ENCODE measurements at regions not wholly inside any gene's neighbourhood (a gene's known extent, or its start where the extent isn't known, plus 50 kb on each side); places are given as distances from the start of the nearest gene placed in this dataset.

- TF ChIP-seq, protein P1, sequence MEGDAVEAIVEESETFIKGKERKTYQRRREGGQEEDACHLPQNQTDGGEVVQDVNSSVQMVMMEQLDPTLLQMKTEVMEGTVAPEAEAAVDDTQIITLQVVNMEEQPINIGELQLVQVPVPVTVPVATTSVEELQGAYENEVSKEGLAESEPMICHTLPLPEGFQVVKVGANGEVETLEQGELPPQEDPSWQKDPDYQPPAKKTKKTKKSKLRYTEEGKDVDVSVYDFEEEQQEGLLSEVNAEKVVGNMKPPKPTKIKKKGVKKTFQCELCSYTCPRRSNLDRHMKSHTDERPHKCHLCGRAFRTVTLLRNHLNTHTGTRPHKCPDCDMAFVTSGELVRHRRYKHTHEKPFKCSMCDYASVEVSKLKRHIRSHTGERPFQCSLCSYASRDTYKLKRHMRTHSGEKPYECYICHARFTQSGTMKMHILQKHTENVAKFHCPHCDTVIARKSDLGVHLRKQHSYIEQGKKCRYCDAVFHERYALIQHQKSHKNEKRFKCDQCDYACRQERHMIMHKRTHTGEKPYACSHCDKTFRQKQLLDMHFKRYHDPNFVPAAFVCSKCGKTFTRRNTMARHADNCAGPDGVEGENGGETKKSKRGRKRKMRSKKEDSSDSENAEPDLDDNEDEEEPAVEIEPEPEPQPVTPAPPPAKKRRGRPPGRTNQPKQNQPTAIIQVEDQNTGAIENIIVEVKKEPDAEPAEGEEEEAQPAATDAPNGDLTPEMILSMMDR (IDR thresholded peaks at IDR 0.05; ENCODE audit: low read depth, low read length), result no peak
- no peak for DNase-seq (ENCODE audit: extremely low read depth, low read depth)
Observed at GRCh38 chr9:134263596-134263995, 62.7 kb upstream of the RXRA start.

- TF ChIP-seq, protein P1 (IDR thresholded peaks at IDR 0.05; ENCODE audit: low read depth, low read length), result no peak
- no peak for DNase-seq (ENCODE audit: extremely low read depth, low read depth)
Observed at GRCh38 chr9:134264169-134264568, 62.1 kb upstream of the RXRA start.

GRCh38 chr9:134265078-134265477, 61.2 kb upstream of the RXRA start:
- TF ChIP-seq, protein P1 (IDR thresholded peaks at IDR 0.05; ENCODE audit: low read depth, low read length), result no peak
- DNase-seq (ENCODE audit: extremely low read depth, low read depth), result no peak

GRCh38 chr9:134266418-134266817, 59.8 kb upstream of the RXRA start:
- TF ChIP-seq, protein P1 (IDR thresholded peaks at IDR 0.05; ENCODE audit: low read depth, low read length), result no peak
- no peak for DNase-seq (ENCODE audit: extremely low read depth, low read depth)

DNA sequence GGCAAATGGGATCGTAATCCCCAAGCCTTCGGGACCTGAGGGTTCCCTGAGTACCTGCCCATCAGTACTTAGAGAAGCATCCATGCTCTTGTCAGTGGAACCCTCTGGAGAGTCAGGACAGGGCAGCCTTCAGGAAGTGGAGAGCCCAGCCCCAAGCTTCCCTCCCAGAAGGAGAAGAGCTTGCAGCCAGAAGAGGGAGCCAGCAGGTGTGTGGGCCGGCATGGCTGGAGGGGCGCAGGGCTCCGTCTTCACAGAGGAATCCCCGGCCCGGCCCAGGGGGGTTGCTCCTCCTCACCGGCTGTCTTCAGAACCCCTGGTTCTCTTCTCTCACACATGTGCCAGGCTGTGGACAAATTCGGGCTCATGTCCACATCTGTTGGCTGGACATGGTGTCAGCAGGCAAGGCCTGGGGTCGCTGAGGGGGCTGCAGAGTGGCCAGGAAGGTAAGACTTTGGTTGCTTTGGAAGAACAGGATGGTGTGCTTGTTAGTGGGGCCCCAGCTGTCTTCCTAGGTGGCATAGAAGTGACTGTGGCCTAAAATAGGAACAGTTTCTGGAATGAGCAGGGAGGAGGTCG, 58.9 kb upstream of the RXRA start:
- TF ChIP-seq, protein P1 (IDR thresholded peaks at IDR 0.05; ENCODE audit: low read depth, low read length), result no peak; the same call in 1 of the 2 replicates

GRCh38 chr9:134267881-134268724, 58.2 kb upstream of the RXRA start:
- TF ChIP-seq, protein P1 (IDR thresholded peaks at IDR 0.05; ENCODE audit: low read depth, low read length), result no peak

More for the DNA sequence above, 58.9 kb upstream of the RXRA start:
- no peak for DNase-seq (ENCODE audit: extremely low read depth, low read depth)

DNA sequence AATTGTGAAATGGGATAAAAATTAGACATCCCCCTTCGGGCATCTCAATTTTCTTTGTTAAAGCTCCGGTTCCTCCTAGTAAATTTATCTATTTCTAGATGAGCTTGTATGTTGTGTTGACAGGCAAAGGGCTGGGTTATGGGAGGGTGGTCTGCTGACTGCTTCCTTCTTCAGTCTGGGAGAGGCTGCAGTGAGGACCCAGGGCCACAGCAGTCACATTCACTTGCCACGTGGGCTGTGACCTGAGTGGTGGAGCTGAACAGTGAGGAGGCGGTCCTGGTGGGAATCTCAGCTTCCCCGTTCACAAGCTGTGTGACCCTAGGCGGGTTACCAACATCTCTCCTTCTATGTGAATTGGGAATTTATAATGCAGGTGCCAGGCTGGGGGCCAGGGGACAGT, 57.5 kb upstream of the RXRA start:
- TF ChIP-seq, protein P1 (IDR thresholded peaks at IDR 0.05; ENCODE audit: low read depth, low read length), result no peak
- DNase-seq (ENCODE audit: extremely low read depth, low read depth), result no peak

More at GRCh38 chr9:134267881-134268724, 58.2 kb upstream of the RXRA start:
- no peak for DNase-seq (ENCODE audit: extremely low read depth, low read depth)

All from AG09319 (cell line).